OCI-LY1 (cell line): ENCODE measurements at regions not wholly inside any gene's neighbourhood (a gene's known extent, or its start where the extent isn't known, plus 50 kb on each side); places are given as distances from the start of the nearest gene placed in this dataset.

ENCODE experiments used
- H2AFZ ChIP-seq: fragments of 200-600 bp; sonication (generic), shearing (Covaris generic); 2 replicates; pipeline ENCODE4 v1.6.0; 2014; ENCODE audit warnings: antibody characterized with exemption, mild to moderate bottlenecking, low read length
- H3F3A ChIP-seq: fragments of 200-600 bp; sonication (generic), shearing (Covaris generic); 2 replicates; pipeline ENCODE4 v1.6.0; 2014; ENCODE audit warnings: mild to moderate bottlenecking, antibody characterized with exemption, low read length, moderate library complexity; ENCODE audit not compliant: insufficient read depth
- H3K27ac ChIP-seq: fragments of 200-600 bp; sonication (generic); 2 replicates; pipeline ENCODE4 v1.5.1; 2014; ENCODE audit warnings: low read length, mixed run types, mild to moderate bottlenecking, low read depth; ENCODE audit not compliant: poor library complexity, severe bottlenecking
- H3K27me3 ChIP-seq: fragments of 200-600 bp; sonication (generic); 2 replicates; pipeline ENCODE4 v1.6.0; 2014; ENCODE audit warnings: antibody characterized with exemption, mild to moderate bottlenecking, low read length, moderate library complexity; ENCODE audit not compliant: insufficient read depth
- H3K36me3 ChIP-seq: fragments of 200-600 bp; sonication (generic); 2 replicates; pipeline ENCODE4 v1.6.1; 2014; ENCODE audit warnings: mild to moderate bottlenecking, antibody characterized with exemption, low read length, moderate library complexity, mixed read lengths; ENCODE audit not compliant: insufficient read depth
- H3K4me1 ChIP-seq: fragments of 200-600 bp; sonication (generic); 2 replicates; pipeline ENCODE4 v1.5.1; 2014; ENCODE audit warnings: mild to moderate bottlenecking, low read length, moderate library complexity; ENCODE audit not compliant: insufficient read depth, severe bottlenecking
- H3K4me2 ChIP-seq: fragments of 200-600 bp; sonication (generic), shearing (Covaris generic); 2 replicates; pipeline ENCODE4 v1.6.1; 2014; ENCODE audit warnings: low read length
- H3K4me3 ChIP-seq: fragments of 200-600 bp; sonication (generic); 2 replicates; pipeline ENCODE4 v1.5.1; 2014; ENCODE audit warnings: low read length, low read depth, mild to moderate bottlenecking, mixed read lengths; ENCODE audit not compliant: poor library complexity, severe bottlenecking
- H3K79me2 ChIP-seq: fragments of 200-600 bp; shearing (Covaris generic); 2 replicates; pipeline ENCODE4 v1.6.1; 2016; ENCODE audit warnings: mixed run types, low read length, mixed read lengths; ENCODE audit not compliant: insufficient read depth
- H3K9ac ChIP-seq: fragments of 200-600 bp; sonication (generic), shearing (Covaris generic); 2 replicates; pipeline ENCODE4 v1.6.1; 2014; ENCODE audit warnings: mild to moderate bottlenecking, low read length, mixed read lengths
- H3K9me2 ChIP-seq: fragments of 200-600 bp; sonication (generic), shearing (Covaris generic); 2 replicates; pipeline ENCODE4 v1.6.1; 2014; ENCODE audit warnings: low read depth, mild to moderate bottlenecking, low read length, mixed read lengths
- H3K9me3 ChIP-seq: fragments of 200-600 bp; shearing (Covaris generic); 2 replicates; pipeline ENCODE4 v1.6.1; 2014; ENCODE audit warnings: low read length, mixed read lengths
- H4K20me1 ChIP-seq: fragments of 200-600 bp; sonication (generic), shearing (Covaris generic); 2 replicates; pipeline ENCODE4 v1.6.0; 2016; ENCODE audit warnings: mild to moderate bottlenecking, low read length; ENCODE audit not compliant: insufficient read depth
- EZH2 ChIP-seq: fragments of 200-600 bp; sonication (generic), shearing (Covaris generic); IDR thresholded peaks from 2 replicates; pipeline ENCODE4 v1.8.0; 2017; ENCODE audit warnings: borderline replicate concordance, mixed run types, mild to moderate bottlenecking, antibody characterized with exemption, low read length, moderate library complexity, mixed read lengths
- TF ChIP-seq, protein P1 (sequence below): fragments of 200-600 bp; sonication (generic), shearing (Covaris generic); IDR thresholded peaks from 2 replicates; pipeline ENCODE4 v1.5.1; 2017; ENCODE audit warnings: mild to moderate bottlenecking, antibody characterized with exemption, low read length, moderate library complexity, mixed read lengths

DNA sequence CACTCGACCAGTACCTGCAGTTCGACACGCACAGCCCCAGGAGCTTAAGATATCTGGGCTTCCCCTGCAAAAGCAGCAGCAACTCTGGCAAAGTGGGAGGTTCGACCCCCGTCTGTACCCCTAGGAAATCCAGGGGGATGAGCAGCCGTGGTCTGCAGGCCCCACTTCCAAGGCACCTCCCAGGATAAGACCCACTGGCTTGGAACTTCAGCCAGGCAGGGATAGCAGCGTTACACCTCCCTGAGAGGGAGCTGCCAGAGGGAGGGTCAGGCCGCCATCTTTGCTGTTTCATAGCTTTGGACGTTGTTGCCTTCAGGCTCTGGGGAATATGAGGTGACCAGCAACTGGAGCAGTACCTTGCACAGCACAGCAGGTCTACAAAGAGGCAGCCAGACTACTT, 351.1 kb downstream of the SOX11 start:
- H3K27me3 ChIP-seq = no peaks in the 10 kb centered on the region
- no peaks in the 10 kb centered on the region for H4K20me1 ChIP-seq
- H3K4me1 ChIP-seq = no peaks in the 10 kb centered on the region
- H3K9me2 ChIP-seq = no peaks in the 10 kb centered on the region
- no peak overlapping the region for H3K9ac ChIP-seq
- H2AFZ ChIP-seq = no peak overlapping the region
- no peak overlapping the region for H3K27ac ChIP-seq
- H3K4me2 ChIP-seq = no peak overlapping the region
- no peak for TF ChIP-seq EZH2
- TF ChIP-seq, protein P1, sequence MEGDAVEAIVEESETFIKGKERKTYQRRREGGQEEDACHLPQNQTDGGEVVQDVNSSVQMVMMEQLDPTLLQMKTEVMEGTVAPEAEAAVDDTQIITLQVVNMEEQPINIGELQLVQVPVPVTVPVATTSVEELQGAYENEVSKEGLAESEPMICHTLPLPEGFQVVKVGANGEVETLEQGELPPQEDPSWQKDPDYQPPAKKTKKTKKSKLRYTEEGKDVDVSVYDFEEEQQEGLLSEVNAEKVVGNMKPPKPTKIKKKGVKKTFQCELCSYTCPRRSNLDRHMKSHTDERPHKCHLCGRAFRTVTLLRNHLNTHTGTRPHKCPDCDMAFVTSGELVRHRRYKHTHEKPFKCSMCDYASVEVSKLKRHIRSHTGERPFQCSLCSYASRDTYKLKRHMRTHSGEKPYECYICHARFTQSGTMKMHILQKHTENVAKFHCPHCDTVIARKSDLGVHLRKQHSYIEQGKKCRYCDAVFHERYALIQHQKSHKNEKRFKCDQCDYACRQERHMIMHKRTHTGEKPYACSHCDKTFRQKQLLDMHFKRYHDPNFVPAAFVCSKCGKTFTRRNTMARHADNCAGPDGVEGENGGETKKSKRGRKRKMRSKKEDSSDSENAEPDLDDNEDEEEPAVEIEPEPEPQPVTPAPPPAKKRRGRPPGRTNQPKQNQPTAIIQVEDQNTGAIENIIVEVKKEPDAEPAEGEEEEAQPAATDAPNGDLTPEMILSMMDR = no peak
- no peaks in the 10 kb centered on the region; the same call in 1 of the 2 replicates for H3K36me3 ChIP-seq
- H3K79me2 ChIP-seq = no peaks in the 10 kb centered on the region
- no peak overlapping the region for H3K4me3 ChIP-seq
- no peaks in the 10 kb centered on the region for H3F3A ChIP-seq
- peaks cover 6% of the 10 kb centered on the region; the same call in 1 of the 2 replicates for H3K9me3 ChIP-seq

DNA sequence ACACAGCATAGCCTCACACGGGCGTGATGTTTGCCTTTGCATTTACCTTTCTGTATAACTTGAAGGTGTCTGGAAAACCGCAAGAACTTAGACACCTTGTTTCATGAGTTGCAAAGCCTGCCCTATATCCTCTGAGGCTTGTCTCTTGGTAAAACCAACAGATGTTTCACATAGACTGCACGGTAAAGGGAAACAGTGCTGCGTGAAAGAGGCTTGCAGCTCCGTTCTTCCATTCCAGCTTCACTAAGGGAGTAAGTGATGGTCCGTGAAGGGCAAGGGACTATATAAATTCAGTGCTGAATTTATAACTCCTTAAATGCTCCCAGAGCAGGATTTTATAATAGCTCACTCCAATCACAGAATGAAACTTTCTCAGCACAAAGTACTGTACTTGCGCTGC, 360.5 kb downstream of the SOX11 start:
- Histone ChIP-seq H3K4me1 (peaks cover 52% of the 10 kb centered on the region), H3K27ac (peak overlapping the region; percentile 10), H3K9me3 (no peaks in the 10 kb centered on the region; the same call in 1 of the 2 replicates), H2AFZ (no peak overlapping the region), H3K36me3 (no peaks in the 10 kb centered on the region), H4K20me1 (no peaks in the 10 kb centered on the region), H3K9me2 (no peaks in the 10 kb centered on the region), H3K79me2 (no peaks in the 10 kb centered on the region), H3K4me3 (no peak overlapping the region), H3K27me3 (no peaks in the 10 kb centered on the region), H3F3A (no peaks in the 10 kb centered on the region), H3K4me2 (peak overlapping the region; percentile 24), H3K9ac (no peak overlapping the region)
- no peak for TF ChIP-seq EZH2
- TF ChIP-seq, protein P1 = no peak

DNA sequence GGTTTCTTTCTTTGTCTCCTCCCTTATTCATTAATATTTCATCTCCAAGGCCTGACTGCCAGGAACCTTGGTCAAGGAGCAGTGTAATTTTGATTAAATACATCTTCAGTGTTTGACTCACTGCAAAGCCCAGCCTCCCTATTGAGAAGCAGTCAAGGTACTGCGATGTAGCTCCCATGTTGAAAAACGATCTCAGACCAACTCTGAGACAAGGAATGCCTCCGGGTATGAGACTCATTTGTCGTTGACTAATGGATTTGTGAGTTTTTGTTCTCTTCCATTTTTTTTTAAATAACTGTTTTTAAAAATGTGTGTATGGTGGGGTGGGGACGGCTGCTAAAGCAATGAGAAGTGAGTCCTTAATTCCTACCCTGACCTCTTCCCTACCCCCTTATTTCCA, 361.6 kb downstream of the SOX11 start:
- TF ChIP-seq, protein P1 = no peak
- no peak for TF ChIP-seq EZH2

More for the DNA sequence above, 361.6 kb downstream of the SOX11 start:
- H4K20me1 ChIP-seq = no peaks in the 10 kb centered on the region
- no peaks in the 10 kb centered on the region for H3K9me2 ChIP-seq
- peak overlapping the region; percentile 4 for H3K27ac ChIP-seq
- H3K4me2 ChIP-seq = peak overlapping the region; percentile 18; the same call in 1 of the 2 replicates
- H3K27me3 ChIP-seq = no peaks in the 10 kb centered on the region
- H3K36me3 ChIP-seq = no peaks in the 10 kb centered on the region
- no peaks in the 10 kb centered on the region for H3K9me3 ChIP-seq
- no peak overlapping the region for H2AFZ ChIP-seq
- H3K4me1 ChIP-seq = peaks cover 52% of the 10 kb centered on the region
- no peak overlapping the region; the same call in 1 of the 2 replicates for H3K9ac ChIP-seq
- H3K4me3 ChIP-seq = no peak overlapping the region
- H3F3A ChIP-seq = no peaks in the 10 kb centered on the region
- no peaks in the 10 kb centered on the region for H3K79me2 ChIP-seq
